Nephron (organoid): ENCODE measurements at regions not wholly inside any gene's neighbourhood (a gene's known extent, or its start where the extent isn't known, plus 50 kb on each side); places are given as distances from the start of the nearest gene placed in this dataset.

Source experiments
- H3K27ac Mint-ChIP-seq, 3 experiments: 2 replicates each; pipeline ENCODE4 v1.8.0; 2020; ENCODE audit warnings: mixed read lengths in 3 of 3, mild to moderate bottlenecking in 2 of 3, moderate library complexity in 1 of 3
- H3K27me3 Mint-ChIP-seq: 2 replicates; pipeline ENCODE4 v1.8.0; 2021; ENCODE audit warnings: low read depth, mild to moderate bottlenecking, moderate library complexity, mixed read lengths
- H3K36me3 Mint-ChIP-seq: 2 replicates; pipeline ENCODE4 v1.8.0; 2020; ENCODE audit warnings: low read depth, mixed read lengths
- H3K4me1 Mint-ChIP-seq: 2 replicates; pipeline ENCODE4 v1.8.0; 2020; ENCODE audit warnings: mixed read lengths
- H3K4me3 Mint-ChIP-seq, 3 experiments: 2 replicates each; pipeline ENCODE4 v1.8.0; 2020; ENCODE audit warnings: mild to moderate bottlenecking in 3 of 3, mixed read lengths in 3 of 3, moderate library complexity in 2 of 3
- H3K9me3 Mint-ChIP-seq: 2 replicates; pipeline ENCODE4 v1.8.0; 2020; ENCODE audit warnings: mixed read lengths
- TF ChIP-seq, protein P1 (sequence below), 3 experiments: fragments of 200-600 bp; sonication (generic); IDR thresholded peaks; one replicate each; pipeline ENCODE4 v1.5.0; 2021; ENCODE audit warnings: antibody characterized with exemption in 3 of 3; ENCODE audit not compliant: unreplicated experiment in 3 of 3

GRCh38 chr14:22416193-22416592 lies 172.8 kb downstream of the DAD1 start:
- H3K27me3 Mint-ChIP-seq, result peaks cover 3% of the 10 kb centered on the region
- no peaks in the 10 kb centered on the region for H3K36me3 Mint-ChIP-seq
- peaks cover 3% of the 10 kb centered on the region for H3K9me3 Mint-ChIP-seq
- H3K27ac Mint-ChIP-seq, result no peak overlapping the region
- H3K4me3 Mint-ChIP-seq, result no peak overlapping the region
- TF ChIP-seq, protein P1, sequence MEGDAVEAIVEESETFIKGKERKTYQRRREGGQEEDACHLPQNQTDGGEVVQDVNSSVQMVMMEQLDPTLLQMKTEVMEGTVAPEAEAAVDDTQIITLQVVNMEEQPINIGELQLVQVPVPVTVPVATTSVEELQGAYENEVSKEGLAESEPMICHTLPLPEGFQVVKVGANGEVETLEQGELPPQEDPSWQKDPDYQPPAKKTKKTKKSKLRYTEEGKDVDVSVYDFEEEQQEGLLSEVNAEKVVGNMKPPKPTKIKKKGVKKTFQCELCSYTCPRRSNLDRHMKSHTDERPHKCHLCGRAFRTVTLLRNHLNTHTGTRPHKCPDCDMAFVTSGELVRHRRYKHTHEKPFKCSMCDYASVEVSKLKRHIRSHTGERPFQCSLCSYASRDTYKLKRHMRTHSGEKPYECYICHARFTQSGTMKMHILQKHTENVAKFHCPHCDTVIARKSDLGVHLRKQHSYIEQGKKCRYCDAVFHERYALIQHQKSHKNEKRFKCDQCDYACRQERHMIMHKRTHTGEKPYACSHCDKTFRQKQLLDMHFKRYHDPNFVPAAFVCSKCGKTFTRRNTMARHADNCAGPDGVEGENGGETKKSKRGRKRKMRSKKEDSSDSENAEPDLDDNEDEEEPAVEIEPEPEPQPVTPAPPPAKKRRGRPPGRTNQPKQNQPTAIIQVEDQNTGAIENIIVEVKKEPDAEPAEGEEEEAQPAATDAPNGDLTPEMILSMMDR (IDR thresholded peaks at IDR 0.05; ENCODE audit: unreplicated experiment in 3 of 3), result no peak
- H3K4me1 Mint-ChIP-seq, result peaks cover 61% of the 10 kb centered on the region

- Mint-ChIP-seq H3K4me1 (peaks cover 64% of the 10 kb centered on the region), H3K27ac (peak overlapping the region in 1 of 3 experiments; percentile 61), H3K27me3 (peaks cover 3% of the 10 kb centered on the region), H3K4me3 (no peak overlapping the region), H3K9me3 (peaks cover 3% of the 10 kb centered on the region), H3K36me3 (no peaks in the 10 kb centered on the region)
- TF ChIP-seq, protein P1 (IDR thresholded peaks at IDR 0.05; ENCODE audit: unreplicated experiment in 3 of 3), result no peak
Measured at GRCh38 chr14:22415605-22415959, 173.4 kb downstream of the DAD1 start.

DNA sequence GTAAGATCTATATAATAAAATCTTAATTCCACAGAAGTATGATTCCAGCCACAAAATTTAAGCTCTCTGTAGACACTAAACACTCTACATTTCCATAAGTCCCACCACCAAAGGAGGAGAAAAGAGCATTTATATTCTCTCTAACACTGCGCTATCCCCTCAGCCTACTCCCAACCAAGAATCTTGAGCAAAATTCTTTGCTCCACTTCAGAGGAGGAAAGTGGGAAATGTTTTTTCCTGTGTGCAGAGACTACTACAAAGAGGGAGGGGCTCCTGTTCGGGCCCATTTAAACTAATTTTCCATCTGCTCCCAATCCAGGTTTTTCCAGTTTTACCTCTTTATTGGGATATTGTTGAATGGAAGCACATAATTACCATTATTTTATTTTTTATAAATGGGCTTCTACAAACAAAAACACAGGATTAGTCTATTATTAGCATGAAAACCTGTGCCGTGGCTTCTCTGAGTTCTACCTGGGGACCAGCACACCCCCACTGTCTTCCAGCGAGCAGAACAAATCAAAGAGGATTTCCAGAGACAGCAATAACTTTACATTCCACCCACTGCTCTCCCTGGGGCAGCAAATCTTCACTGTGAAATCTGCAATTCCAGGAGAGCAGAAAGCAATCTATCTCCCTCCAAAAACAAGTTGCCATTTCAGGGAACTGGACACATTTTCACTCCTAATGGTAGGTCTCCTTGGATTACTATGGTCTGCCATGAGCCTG lies 174.0 kb downstream of the DAD1 start:
- Mint-ChIP-seq H3K9me3 (no peaks in the 10 kb centered on the region), H3K27ac (peak overlapping the region in 2 of 3 experiments; percentile 21 to 29), H3K36me3 (no peaks in the 10 kb centered on the region), H3K27me3 (peaks cover 3% of the 10 kb centered on the region), H3K4me3 (no peak overlapping the region), H3K4me1 (peaks cover 67% of the 10 kb centered on the region)
- TF ChIP-seq, protein P1 (IDR thresholded peaks at IDR 0.05; ENCODE audit: unreplicated experiment in 3 of 3), result no peak

DNA sequence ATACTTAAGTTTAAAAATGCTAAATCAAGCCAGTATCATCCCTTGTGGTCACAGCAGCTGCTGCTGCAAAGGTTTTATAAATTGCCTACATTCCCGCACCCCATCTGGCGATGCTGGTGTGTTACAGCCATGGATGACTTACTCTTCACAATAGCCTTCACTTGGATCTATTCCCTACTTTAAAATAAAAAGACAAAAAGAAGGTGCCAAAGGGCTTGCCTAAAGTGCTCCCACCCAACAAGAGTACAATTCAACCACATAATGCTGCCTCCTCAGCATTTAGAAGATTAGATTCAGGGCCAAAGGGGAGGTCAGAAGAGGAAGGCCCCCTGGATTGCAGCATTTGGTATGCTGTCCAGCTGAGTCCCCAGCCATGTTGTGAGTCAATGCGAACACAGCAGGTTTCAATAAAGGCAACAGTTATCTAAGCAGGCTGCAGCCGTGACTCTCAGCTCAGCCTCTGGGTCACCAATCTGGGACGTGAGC lies 176.1 kb downstream of the DAD1 start:
- H3K36me3 Mint-ChIP-seq, result no peaks in the 10 kb centered on the region
- no peaks in the 10 kb centered on the region for H3K9me3 Mint-ChIP-seq
- no peaks in the 10 kb centered on the region for H3K27me3 Mint-ChIP-seq
- H3K4me1 Mint-ChIP-seq, result peaks cover 54% of the 10 kb centered on the region
- TF ChIP-seq, protein P1 (IDR thresholded peaks at IDR 0.05; ENCODE audit: unreplicated experiment in 3 of 3), result no peak
- peak overlapping the region in 2 of 3 experiments; percentile 8 to 68 for H3K27ac Mint-ChIP-seq
- H3K4me3 Mint-ChIP-seq, result no peak overlapping the region

GRCh38 chr14:22411398-22412055 lies 177.5 kb downstream of the DAD1 start:
- no peaks in the 10 kb centered on the region for H3K36me3 Mint-ChIP-seq
- H3K27ac Mint-ChIP-seq, result no peak overlapping the region
- H3K27me3 Mint-ChIP-seq, result no peaks in the 10 kb centered on the region
- TF ChIP-seq, protein P1 (IDR thresholded peaks at IDR 0.05; ENCODE audit: unreplicated experiment in 3 of 3), result no peak
- H3K9me3 Mint-ChIP-seq, result no peaks in the 10 kb centered on the region
- H3K4me1 Mint-ChIP-seq, result peaks cover 52% of the 10 kb centered on the region
- H3K4me3 Mint-ChIP-seq, result no peak overlapping the region
